ENCODE measurements at regions not wholly inside any gene's neighbourhood (a gene's known extent, or its start where the extent isn't known, plus 50 kb on each side); places are given as distances from the start of the nearest gene placed in this dataset.

GRCh38 chr2:212928681-212929080, 222.7 kb downstream of the IKZF2 start:
- H3F3A ChIP-seq (ENCODE audit: low read depth): no peaks in the 10 kb centered on the region
- TF ChIP-seq CTCF (conservative IDR thresholded peaks at IDR 0.05; ENCODE audit: low read length): no peak
- TF ChIP-seq EZH2phosphoT487 (IDR thresholded peaks at IDR 0.05; ENCODE audit: borderline replicate concordance): no peak
- H3K4me2 ChIP-seq (ENCODE audit: low read depth, low read length, poor library complexity, severe bottlenecking): no peak overlapping the region

GRCh38 chr2:212926940-212927339, 224.5 kb downstream of the IKZF2 start:
- H3K9me2 ChIP-seq (replicated peaks; ENCODE audit: low read depth, low read length): no peaks in the 10 kb centered on the region
- H3K9me3 ChIP-seq (ENCODE audit: insufficient read depth, low read depth, low read length): peaks cover 4% of the 10 kb centered on the region; the same call in 1 of the 2 replicates
- H3K27me3 ChIP-seq (ENCODE audit: insufficient read depth, low read length, poor library complexity, severe bottlenecking): no peaks in the 10 kb centered on the region
- H3K4me3 ChIP-seq (ENCODE audit: low read length, poor library complexity, severe bottlenecking): no peak overlapping the region
- no peak overlapping the region for H3K4me2 ChIP-seq (ENCODE audit: low read depth, low read length, poor library complexity, severe bottlenecking)
- H3F3A ChIP-seq (ENCODE audit: low read depth): no peaks in the 10 kb centered on the region
- H3K9ac ChIP-seq (ENCODE audit: low read depth, low read length, poor library complexity, severe bottlenecking): no peak overlapping the region
- H3K36me3 ChIP-seq (ENCODE audit: insufficient read depth, low read length): no peaks in the 10 kb centered on the region
- no peak overlapping the region for H2AFZ ChIP-seq (ENCODE audit: low read length)
- H3K4me1 ChIP-seq (ENCODE audit: insufficient read depth, low read length, poor library complexity, severe bottlenecking): no peaks in the 10 kb centered on the region
- TF ChIP-seq EZH2phosphoT487 (IDR thresholded peaks at IDR 0.05; ENCODE audit: borderline replicate concordance) (no peak), CTCF (conservative IDR thresholded peaks at IDR 0.05; ENCODE audit: low read length) (no peak)
- H4K20me1 ChIP-seq (ENCODE audit: insufficient read depth, low read length, poor library complexity, severe bottlenecking): no peaks in the 10 kb centered on the region
- H3K79me2 ChIP-seq (ENCODE audit: insufficient read depth, low read length): no peaks in the 10 kb centered on the region

More at GRCh38 chr2:212928681-212929080, 222.7 kb downstream of the IKZF2 start:
- H3K4me1 ChIP-seq (ENCODE audit: insufficient read depth, low read length, poor library complexity, severe bottlenecking): no peaks in the 10 kb centered on the region
- no peaks in the 10 kb centered on the region for H4K20me1 ChIP-seq (ENCODE audit: insufficient read depth, low read length, poor library complexity, severe bottlenecking)
- no peaks in the 10 kb centered on the region for H3K79me2 ChIP-seq (ENCODE audit: insufficient read depth, low read length)
- no peak overlapping the region for H3K4me3 ChIP-seq (ENCODE audit: low read length, poor library complexity, severe bottlenecking)
- H3K36me3 ChIP-seq (ENCODE audit: insufficient read depth, low read length): no peaks in the 10 kb centered on the region
- no peak overlapping the region for H2AFZ ChIP-seq (ENCODE audit: low read length)
- H3K9me3 ChIP-seq (ENCODE audit: insufficient read depth, low read depth, low read length): peaks cover 4% of the 10 kb centered on the region; the same call in 1 of the 2 replicates
- no peaks in the 10 kb centered on the region for H3K27me3 ChIP-seq (ENCODE audit: insufficient read depth, low read length, poor library complexity, severe bottlenecking)
- H3K9ac ChIP-seq (ENCODE audit: low read depth, low read length, poor library complexity, severe bottlenecking): no peak overlapping the region
- H3K9me2 ChIP-seq (replicated peaks; ENCODE audit: low read depth, low read length): no peaks in the 10 kb centered on the region

GRCh38 chr2:212923393-212923792, 228.0 kb downstream of the IKZF2 start:
- Histone ChIP-seq H3K9me2 (replicated peaks; ENCODE audit: low read depth, low read length) (no peaks in the 10 kb centered on the region), H3K9me3 (ENCODE audit: insufficient read depth, low read depth, low read length) (peaks cover 4% of the 10 kb centered on the region; the same call in 1 of the 2 replicates), H3K36me3 (ENCODE audit: insufficient read depth, low read length) (no peaks in the 10 kb centered on the region), H2AFZ (ENCODE audit: low read length) (no peak overlapping the region), H3K4me2 (ENCODE audit: low read depth, low read length, poor library complexity, severe bottlenecking) (no peak overlapping the region), H3F3A (ENCODE audit: low read depth) (no peaks in the 10 kb centered on the region), H4K20me1 (ENCODE audit: insufficient read depth, low read length, poor library complexity, severe bottlenecking) (no peaks in the 10 kb centered on the region), H3K4me1 (ENCODE audit: insufficient read depth, low read length, poor library complexity, severe bottlenecking) (peaks cover 12% of the 10 kb centered on the region), H3K9ac (ENCODE audit: low read depth, low read length, poor library complexity, severe bottlenecking) (no peak overlapping the region), H3K27me3 (ENCODE audit: insufficient read depth, low read length, poor library complexity, severe bottlenecking) (no peaks in the 10 kb centered on the region), H3K79me2 (ENCODE audit: insufficient read depth, low read length) (no peaks in the 10 kb centered on the region), H3K4me3 (ENCODE audit: low read length, poor library complexity, severe bottlenecking) (no peak overlapping the region)
- TF ChIP-seq CTCF (conservative IDR thresholded peaks at IDR 0.05; ENCODE audit: low read length) (no peak), EZH2phosphoT487 (IDR thresholded peaks at IDR 0.05; ENCODE audit: borderline replicate concordance) (no peak)
